HG02970 (cell line): ENCODE measurements at regions not wholly inside any gene's neighbourhood (a gene's known extent, or its start where the extent isn't known, plus 50 kb on each side); places are given as distances from the start of the nearest gene placed in this dataset.
A peak's percentile ranks its signal among the peaks of the same experiment; 100 is the strongest.

ENCODE experiments used
- ATAC-seq: cut with Tn5 transposase; IDR thresholded peaks from one replicate; pipeline ENCODE4 v1.9.1; 2021; ENCODE audit warnings: mild to moderate bottlenecking, moderate library complexity, moderate number of reproducible peaks; ENCODE audit not compliant: unreplicated experiment, low FRiP score

- no peak for ATAC-seq
These were observed 136.9 kb downstream of the SCARB1 start for GRCh38 chr12:124726596-124727263.

GRCh38 chr12:124725597-124726237, 137.9 kb downstream of the SCARB1 start:
- no peak for ATAC-seq

- ATAC-seq, result no peak
These were observed 138.6 kb downstream of the SCARB1 start for GRCh38 chr12:124725099-124725498.

- ATAC-seq, result no peak
These were observed 140.8 kb downstream of the SCARB1 start for GRCh38 chr12:124722878-124723277.

GRCh38 chr12:124721501-124722162, 142.0 kb downstream of the SCARB1 start:
- no peak for ATAC-seq

- ATAC-seq, result no peak
These were observed 142.8 kb downstream of the SCARB1 start for GRCh38 chr12:124720681-124721500.

- ATAC-seq, result no peak
These were observed 143.5 kb downstream of the SCARB1 start for GRCh38 chr12:124720004-124720680.

GRCh38 chr12:124719231-124719630, 144.4 kb downstream of the SCARB1 start:
- ATAC-seq, result no peak

GRCh38 chr12:124718458-124718857, 145.2 kb downstream of the SCARB1 start:
- no peak for ATAC-seq

GRCh38 chr12:124718036-124718435, 145.6 kb downstream of the SCARB1 start:
- no peak for ATAC-seq

GRCh38 chr12:124717318-124717717, 146.3 kb downstream of the SCARB1 start:
- ATAC-seq, result no peak

- no peak for ATAC-seq
These were observed 147.2 kb downstream of the SCARB1 start for GRCh38 chr12:124716208-124717130.

- no peak for ATAC-seq
These were observed 147.9 kb upstream of the NCOR2 start for GRCh38 chr12:124715121-124715990.

- ATAC-seq, result peak; percentile 63
These were observed 146.1 kb upstream of the NCOR2 start for GRCh38 chr12:124713436-124714082.

- no peak for ATAC-seq
These were observed 145.6 kb upstream of the NCOR2 start for GRCh38 chr12:124713041-124713435.

GRCh38 chr12:124711344-124711743, 143.9 kb upstream of the NCOR2 start:
- ATAC-seq, result no peak

- ATAC-seq, result no peak
These were observed 142.6 kb upstream of the NCOR2 start for GRCh38 chr12:124709722-124710687.
